Uterus (tissue), 2 donors: ENCODE measurements at regions not wholly inside any gene's neighbourhood (a gene's known extent, or its start where the extent isn't known, plus 50 kb on each side); places are given as distances from the start of the nearest gene placed in this dataset.

Source experiments
- CTCF ChIP-seq, 4 experiments: fragments of 200-600 bp in 2 of 4; fragments of 450-650 bp in 2 of 4; sonication (generic) in 2 of 4; IDR thresholded peaks; one replicate each; pipeline ENCODE4 v1.5.1; 2016 to 2019; ENCODE audit warnings: antibody characterized with exemption in 4 of 4, mild to moderate bottlenecking in 2 of 4, moderate library complexity in 1 of 4
- POLR2A ChIP-seq, 2 donors: fragments of 450-650 bp; IDR thresholded peaks; one replicate each; pipeline ENCODE4 v1.6.1; 2016; ENCODE audit warnings: antibody characterized with exemption in 2 of 2, mild to moderate bottlenecking in 1 of 2, moderate library complexity in 1 of 2

GRCh38 chr6:91566467-91566866, 979.6 kb upstream of the MAP3K7 start:
- TF ChIP-seq CTCF (IDR thresholded peaks at IDR 0.05) (no peak), POLR2A (IDR thresholded peaks at IDR 0.05) (no peak)
